ENCODE measurements at regions not wholly inside any gene's neighbourhood (a gene's known extent, or its start where the extent isn't known, plus 50 kb on each side); places are given as distances from the start of the nearest gene placed in this dataset.

DNA sequence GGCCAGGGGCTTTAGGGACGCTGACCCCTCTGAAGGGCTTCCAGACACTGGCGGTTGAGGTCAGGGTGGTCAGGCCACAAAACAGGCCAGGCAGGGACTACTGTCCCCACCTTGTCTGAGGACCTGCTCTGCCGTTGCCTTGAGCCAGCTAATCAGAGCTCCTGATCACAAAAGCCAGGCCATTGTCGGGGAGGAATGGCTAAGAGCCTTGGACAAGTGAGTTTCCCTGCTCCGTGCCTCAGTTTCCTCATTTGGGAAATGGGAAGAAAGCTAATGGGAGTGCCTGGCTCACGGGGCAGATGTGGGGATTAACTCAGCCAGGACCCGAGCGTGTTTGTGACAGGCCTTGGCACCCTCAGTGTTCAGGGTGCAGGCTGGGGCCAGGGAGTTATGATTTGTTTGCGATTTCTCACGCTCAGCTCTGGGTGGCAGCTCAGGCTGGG lies 246.5 kb upstream of the CIBAR2 start:
- no peak overlapping the region for H3K27ac ChIP-seq (ENCODE audit: low read depth, low read length)
- no peaks in the 10 kb centered on the region for H3K9me3 ChIP-seq (ENCODE audit: insufficient read depth, low read depth, low read length)
- no peak overlapping the region for H3K4me3 ChIP-seq (ENCODE audit: low read length)
- WGBS = 92% methylated on average over 10 of the region's 10 CpGs
- no peak overlapping the region for H3K9ac ChIP-seq (ENCODE audit: low read depth, low read length)
- no peaks in the 10 kb centered on the region for H3K27me3 ChIP-seq (ENCODE audit: insufficient read depth, low read length)
- H3K4me1 ChIP-seq (ENCODE audit: insufficient read depth, low read length) = no peaks in the 10 kb centered on the region
- no peaks in the 10 kb centered on the region for H3K36me3 ChIP-seq (ENCODE audit: insufficient read depth, low read length)

- H3K9me3 ChIP-seq (ENCODE audit: insufficient read depth, low read depth, low read length) = no peaks in the 10 kb centered on the region
- no peak overlapping the region for H3K9ac ChIP-seq (ENCODE audit: low read depth, low read length)
- H3K27ac ChIP-seq (ENCODE audit: low read depth, low read length) = no peak overlapping the region
- no peaks in the 10 kb centered on the region for H3K36me3 ChIP-seq (ENCODE audit: insufficient read depth, low read length)
- 95% methylated on average over 21 of the region's 21 CpGs for WGBS
- H3K4me1 ChIP-seq (ENCODE audit: insufficient read depth, low read length) = no peaks in the 10 kb centered on the region
- H3K27me3 ChIP-seq (ENCODE audit: insufficient read depth, low read length) = no peaks in the 10 kb centered on the region
- H3K4me3 ChIP-seq (ENCODE audit: low read length) = no peak overlapping the region
Observed at GRCh38 chr16:85359147-85359822, 247.0 kb upstream of the CIBAR2 start.

DNA sequence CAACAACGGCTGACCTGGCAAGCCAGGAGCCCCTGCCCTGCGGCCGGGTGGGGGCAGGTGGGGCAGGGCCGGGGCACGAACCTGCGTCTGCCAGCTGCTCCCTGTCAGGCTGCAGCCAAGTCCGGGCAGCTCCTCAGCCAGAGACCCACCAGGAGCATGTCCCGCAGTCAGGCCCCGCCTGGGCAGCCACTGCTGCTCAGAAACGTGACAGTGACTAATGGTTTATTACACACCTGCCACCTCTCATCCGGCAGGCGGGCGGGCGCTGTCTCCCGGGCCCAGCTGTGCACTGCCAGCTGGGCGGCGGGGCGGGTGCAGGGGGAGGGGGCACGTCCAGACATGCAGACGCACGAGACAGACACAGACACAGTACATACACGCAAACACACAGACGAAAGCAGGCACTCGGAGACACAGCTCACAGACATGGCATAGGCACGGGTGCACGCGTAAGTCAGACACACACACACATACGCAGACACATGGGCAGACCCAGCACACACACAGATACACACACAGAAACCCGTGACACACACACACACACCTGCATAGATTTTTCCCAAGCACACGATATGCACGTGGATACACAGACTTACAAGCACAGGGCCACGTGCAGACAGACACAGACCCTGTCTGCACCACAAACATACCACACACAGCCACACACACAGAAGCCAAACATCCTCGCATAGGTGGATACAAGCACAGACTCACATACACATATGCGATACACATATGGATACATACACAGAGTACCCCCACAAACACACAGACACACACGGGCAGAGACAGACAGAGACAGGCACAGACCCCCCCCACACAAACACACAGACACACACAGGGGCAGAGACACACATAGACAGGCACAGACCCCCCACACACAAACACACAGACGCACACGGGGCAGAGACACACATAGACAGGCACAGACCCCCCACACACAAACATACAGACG lies 248.3 kb upstream of the CIBAR2 start:
- Histone ChIP-seq H3K9ac (ENCODE audit: low read depth, low read length) (no peak overlapping the region), H3K27me3 (ENCODE audit: insufficient read depth, low read length) (no peaks in the 10 kb centered on the region; the same call in 1 of the 2 replicates), H3K9me3 (ENCODE audit: insufficient read depth, low read depth, low read length) (no peaks in the 10 kb centered on the region), H3K27ac (ENCODE audit: low read depth, low read length) (no peak overlapping the region), H3K36me3 (ENCODE audit: insufficient read depth, low read length) (no peaks in the 10 kb centered on the region), H3K4me3 (ENCODE audit: low read length) (no peak overlapping the region), H3K4me1 (ENCODE audit: insufficient read depth, low read length) (peaks cover 6% of the 10 kb centered on the region; the same call in 1 of the 2 replicates)
- 92% methylated on average over 38 of the region's 38 CpGs for WGBS

DNA sequence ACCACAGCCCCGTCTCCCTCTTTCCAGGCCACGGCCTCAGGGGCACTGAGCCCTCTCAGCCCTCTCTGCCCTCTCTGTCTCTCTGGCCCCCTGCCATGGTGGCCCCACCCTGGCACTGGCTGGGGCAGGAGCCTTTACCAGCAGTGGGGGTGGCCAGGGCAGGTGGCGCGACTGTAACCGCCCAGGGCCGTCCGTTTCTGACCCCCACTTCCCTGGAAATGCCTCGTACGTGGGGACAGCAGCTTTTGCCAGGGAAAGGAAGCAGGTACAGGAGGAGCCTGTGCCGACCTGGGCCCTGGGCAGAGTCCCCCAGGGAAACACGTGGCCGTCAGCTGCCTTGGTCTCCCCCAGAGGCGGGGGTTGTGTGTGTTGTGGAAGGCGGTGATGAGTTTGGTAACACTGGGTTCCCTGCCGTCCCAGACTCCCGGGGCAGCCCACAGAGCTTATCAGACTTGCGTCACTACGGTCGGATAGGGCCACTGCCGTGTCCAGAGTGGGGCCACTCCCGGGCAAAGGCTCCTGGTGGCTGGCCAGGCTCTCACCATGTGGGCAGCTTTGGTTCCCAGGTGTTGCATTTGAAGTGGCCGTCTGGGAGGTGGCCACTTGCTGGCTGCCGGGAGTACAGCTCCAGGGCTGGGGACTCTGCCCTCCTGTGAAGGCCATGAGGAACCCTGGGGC lies 249.3 kb upstream of the CIBAR2 start:
- Histone ChIP-seq H3K27ac (ENCODE audit: low read depth, low read length) (no peak overlapping the region), H3K27me3 (ENCODE audit: insufficient read depth, low read length) (no peaks in the 10 kb centered on the region; the same call in 1 of the 2 replicates), H3K36me3 (ENCODE audit: insufficient read depth, low read length) (no peaks in the 10 kb centered on the region), H3K4me3 (ENCODE audit: low read length) (no peak overlapping the region), H3K9ac (ENCODE audit: low read depth, low read length) (no peak overlapping the region), H3K9me3 (ENCODE audit: insufficient read depth, low read depth, low read length) (no peaks in the 10 kb centered on the region), H3K4me1 (ENCODE audit: insufficient read depth, low read length) (peaks cover 14% of the 10 kb centered on the region; the same call in 1 of the 2 replicates)
- WGBS = 85% methylated on average over 23 of the region's 23 CpGs

GRCh38 chr16:85362443-85362842 lies 250.2 kb upstream of the CIBAR2 start:
- no peak overlapping the region for H3K9ac ChIP-seq (ENCODE audit: low read depth, low read length)
- H3K36me3 ChIP-seq (ENCODE audit: insufficient read depth, low read length) = no peaks in the 10 kb centered on the region
- WGBS = 94% methylated on average over 6 of the region's 6 CpGs
- no peak overlapping the region for H3K4me3 ChIP-seq (ENCODE audit: low read length)
- H3K27ac ChIP-seq (ENCODE audit: low read depth, low read length) = no peak overlapping the region
- peaks cover 14% of the 10 kb centered on the region; the same call in 1 of the 2 replicates for H3K4me1 ChIP-seq (ENCODE audit: insufficient read depth, low read length)
- H3K27me3 ChIP-seq (ENCODE audit: insufficient read depth, low read length) = no peaks in the 10 kb centered on the region; the same call in 1 of the 2 replicates
- no peaks in the 10 kb centered on the region for H3K9me3 ChIP-seq (ENCODE audit: insufficient read depth, low read depth, low read length)

DNA sequence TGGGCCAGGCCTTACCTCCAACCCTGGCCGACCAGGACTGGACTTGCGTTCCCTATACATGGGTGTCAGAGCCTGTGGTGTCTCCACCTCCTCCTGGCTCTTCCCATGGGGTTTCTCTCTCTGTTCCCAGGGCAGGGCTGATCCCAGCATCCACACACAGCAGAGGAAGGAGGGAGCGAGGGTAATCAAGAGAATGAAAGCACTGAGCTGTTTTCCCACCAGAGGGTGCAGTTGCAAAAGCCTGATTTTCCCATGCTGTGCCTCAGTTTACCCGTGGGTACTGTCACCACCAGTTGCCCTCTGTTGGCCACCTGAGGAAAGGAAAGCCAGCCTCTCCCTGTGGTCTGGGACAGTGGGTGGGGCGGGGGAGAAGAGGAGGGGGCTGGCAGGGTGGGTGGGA lies 249.7 kb upstream of the GSE1 start:
- no peaks in the 10 kb centered on the region; the same call in 1 of the 2 replicates for H3K27me3 ChIP-seq (ENCODE audit: insufficient read depth, low read length)

DNA sequence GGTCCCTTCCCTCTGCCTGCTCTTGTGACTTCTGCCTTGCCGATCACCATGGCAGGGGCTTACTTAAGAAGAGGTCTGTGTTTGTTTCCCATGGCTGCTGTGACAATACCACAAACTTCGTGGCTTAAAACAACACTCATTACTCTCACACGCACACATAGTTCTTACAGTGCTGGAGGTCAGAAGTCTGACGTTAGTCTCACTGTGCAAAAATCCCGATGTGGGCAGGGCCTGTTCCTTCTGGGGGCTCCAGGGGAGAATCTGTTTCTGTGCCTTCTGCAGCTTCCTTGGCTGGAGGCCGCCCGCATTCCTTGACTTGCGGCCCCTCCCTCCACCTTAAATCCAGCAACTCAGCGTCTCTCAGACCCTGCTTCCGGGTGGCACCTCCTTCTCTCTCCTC lies 249.2 kb upstream of the GSE1 start:
- WGBS = 91% methylated on average over 10 of the region's 10 CpGs
- Histone ChIP-seq H3K4me3 (ENCODE audit: low read length) (no peak overlapping the region), H3K36me3 (ENCODE audit: insufficient read depth, low read length) (no peaks in the 10 kb centered on the region), H3K9me3 (ENCODE audit: insufficient read depth, low read depth, low read length) (no peaks in the 10 kb centered on the region), H3K9ac (ENCODE audit: low read depth, low read length) (no peak overlapping the region), H3K4me1 (ENCODE audit: insufficient read depth, low read length) (peaks cover 14% of the 10 kb centered on the region; the same call in 1 of the 2 replicates), H3K27ac (ENCODE audit: low read depth, low read length) (no peak overlapping the region), H3K27me3 (ENCODE audit: insufficient read depth, low read length) (no peaks in the 10 kb centered on the region; the same call in 1 of the 2 replicates)

More for the DNA sequence above, 249.7 kb upstream of the GSE1 start:
- Histone ChIP-seq H3K9me3 (ENCODE audit: insufficient read depth, low read depth, low read length) (no peaks in the 10 kb centered on the region), H3K4me1 (ENCODE audit: insufficient read depth, low read length) (peaks cover 14% of the 10 kb centered on the region; the same call in 1 of the 2 replicates), H3K4me3 (ENCODE audit: low read length) (no peak overlapping the region), H3K9ac (ENCODE audit: low read depth, low read length) (no peak overlapping the region), H3K36me3 (ENCODE audit: insufficient read depth, low read length) (no peaks in the 10 kb centered on the region), H3K27ac (ENCODE audit: low read depth, low read length) (no peak overlapping the region)
- 91% methylated on average over 5 of the region's 5 CpGs for WGBS

- Histone ChIP-seq H3K36me3 (ENCODE audit: insufficient read depth, low read length) (no peaks in the 10 kb centered on the region), H3K4me3 (ENCODE audit: low read length) (no peak overlapping the region), H3K9ac (ENCODE audit: low read depth, low read length) (no peak overlapping the region), H3K27ac (ENCODE audit: low read depth, low read length) (no peak overlapping the region), H3K4me1 (ENCODE audit: insufficient read depth, low read length) (peaks cover 14% of the 10 kb centered on the region; the same call in 1 of the 2 replicates), H3K27me3 (ENCODE audit: insufficient read depth, low read length) (no peaks in the 10 kb centered on the region; the same call in 1 of the 2 replicates), H3K9me3 (ENCODE audit: insufficient read depth, low read depth, low read length) (no peaks in the 10 kb centered on the region)
- WGBS = 90% methylated on average over 21 of the region's 21 CpGs
Observed at GRCh38 chr16:85364323-85365040, 248.6 kb upstream of the GSE1 start.

DNA sequence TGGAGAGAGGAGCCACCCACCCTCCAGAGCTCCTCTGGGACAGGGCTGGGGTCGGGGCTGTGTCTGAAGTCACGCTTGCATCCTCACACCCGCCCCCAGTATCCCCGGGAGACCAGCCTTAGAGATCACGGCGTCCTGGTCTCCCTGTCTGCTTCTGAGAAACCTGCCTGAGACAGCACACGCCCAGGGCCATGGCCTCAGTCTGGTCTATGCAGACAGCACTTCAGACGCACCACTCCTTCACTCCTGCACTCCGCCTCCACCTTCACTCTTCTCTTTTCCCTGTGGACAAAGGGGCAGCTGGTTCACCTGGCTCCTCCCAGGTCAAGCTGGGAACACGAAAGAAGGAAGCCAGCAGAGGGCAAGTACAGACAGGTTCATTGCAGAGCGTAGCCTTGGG lies 248.0 kb upstream of the GSE1 start:
- no peaks in the 10 kb centered on the region for H3K9me3 ChIP-seq (ENCODE audit: insufficient read depth, low read depth, low read length)
- H3K4me3 ChIP-seq (ENCODE audit: low read length) = no peak overlapping the region
- H3K9ac ChIP-seq (ENCODE audit: low read depth, low read length) = no peak overlapping the region
- 76% methylated on average over 11 of the region's 11 CpGs for WGBS
- H3K36me3 ChIP-seq (ENCODE audit: insufficient read depth, low read length) = no peaks in the 10 kb centered on the region
- H3K27ac ChIP-seq (ENCODE audit: low read depth, low read length) = no peak overlapping the region
- H3K27me3 ChIP-seq (ENCODE audit: insufficient read depth, low read length) = no peaks in the 10 kb centered on the region; the same call in 1 of the 2 replicates
- peaks cover 14% of the 10 kb centered on the region; the same call in 1 of the 2 replicates for H3K4me1 ChIP-seq (ENCODE audit: insufficient read depth, low read length)

DNA sequence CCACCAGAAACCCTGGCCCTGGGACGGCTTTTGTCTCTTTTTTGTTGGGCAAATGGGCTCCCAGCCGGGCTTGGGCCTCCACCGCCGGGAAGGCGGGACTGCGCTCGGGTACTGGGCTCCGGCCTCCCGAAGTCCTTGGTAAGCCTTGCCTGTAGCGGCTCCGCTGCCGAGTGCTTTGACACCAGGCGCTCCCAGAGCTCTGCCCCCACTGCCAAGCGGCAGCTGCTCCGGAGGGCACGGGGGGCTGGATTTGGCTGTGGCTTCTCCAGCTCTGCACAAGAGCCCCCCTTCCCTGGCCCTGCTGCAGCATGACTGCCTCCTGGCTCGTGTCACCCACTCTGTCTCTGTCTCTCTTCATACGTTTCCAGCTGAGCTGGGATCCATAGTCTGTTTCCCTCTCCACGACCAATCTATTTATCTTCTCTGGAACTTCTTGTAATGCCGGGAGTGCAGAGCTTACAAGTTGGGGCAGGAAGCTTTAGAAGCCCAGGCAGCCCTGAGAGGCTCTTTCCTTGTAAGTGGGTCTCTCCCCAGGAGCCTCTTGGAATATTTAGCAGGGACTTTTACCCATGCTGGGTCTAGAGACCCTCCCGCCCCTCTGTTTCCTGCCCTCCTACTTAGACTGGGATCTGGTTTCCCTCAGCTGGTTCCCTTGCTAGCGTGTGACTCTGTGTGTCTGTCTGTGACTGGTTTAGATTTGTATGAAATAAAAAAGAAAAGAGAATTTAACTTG lies 246.9 kb upstream of the GSE1 start:
- Histone ChIP-seq H3K27me3 (ENCODE audit: insufficient read depth, low read length) (no peaks in the 10 kb centered on the region; the same call in 1 of the 2 replicates), H3K9ac (ENCODE audit: low read depth, low read length) (peak overlapping the region; percentile 14; the same call in 1 of the 2 replicates), H3K9me3 (ENCODE audit: insufficient read depth, low read depth, low read length) (no peaks in the 10 kb centered on the region), H3K27ac (ENCODE audit: low read depth, low read length) (no peak overlapping the region), H3K36me3 (ENCODE audit: insufficient read depth, low read length) (no peaks in the 10 kb centered on the region), H3K4me1 (ENCODE audit: insufficient read depth, low read length) (peaks cover 14% of the 10 kb centered on the region; the same call in 1 of the 2 replicates), H3K4me3 (ENCODE audit: low read length) (no peak overlapping the region)
- whole genome bisulfite sequencing = 26% methylated on average over 21 of the region's 22 CpGs
